RCC 7860 (cell line): ENCODE measurements at regions not wholly inside any gene's neighbourhood (a gene's known extent, or its start where the extent isn't known, plus 50 kb on each side); places are given as distances from the start of the nearest gene placed in this dataset.

ENCODE experiments used
- DNase-seq: peaks from one replicate; pipeline ENCODE4 v3.0.0-alpha.2; 2015; ENCODE audit warnings: low spot score
- FAIRE-seq: peaks from 2 replicates; lab custom pipeline; 2012; peaks lifted over from hg19 to GRCh38; lab: Jason Lieb, UNC

DNA sequence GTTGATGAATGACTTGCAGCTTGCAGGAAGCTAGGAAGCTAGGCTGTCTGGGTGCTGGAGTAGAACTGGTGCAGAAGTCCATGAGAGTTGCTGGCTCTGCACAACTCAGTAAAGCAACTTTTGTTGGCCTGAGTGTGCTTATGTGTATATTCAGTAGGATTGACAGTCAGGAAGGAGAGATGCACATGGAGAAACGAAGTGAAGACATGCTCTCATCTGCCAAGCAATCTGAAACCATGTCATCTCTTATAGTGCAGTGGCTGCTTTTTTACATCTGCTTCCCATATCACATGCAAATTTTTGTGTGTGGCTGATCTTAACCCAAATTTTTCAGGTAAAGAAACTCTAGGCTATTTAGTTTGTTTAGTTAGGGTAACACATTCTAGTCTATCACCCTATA lies 252.4 kb upstream of the HS3ST5 start:
- DNase-seq (no peak), FAIRE-seq (no peak)

DNA sequence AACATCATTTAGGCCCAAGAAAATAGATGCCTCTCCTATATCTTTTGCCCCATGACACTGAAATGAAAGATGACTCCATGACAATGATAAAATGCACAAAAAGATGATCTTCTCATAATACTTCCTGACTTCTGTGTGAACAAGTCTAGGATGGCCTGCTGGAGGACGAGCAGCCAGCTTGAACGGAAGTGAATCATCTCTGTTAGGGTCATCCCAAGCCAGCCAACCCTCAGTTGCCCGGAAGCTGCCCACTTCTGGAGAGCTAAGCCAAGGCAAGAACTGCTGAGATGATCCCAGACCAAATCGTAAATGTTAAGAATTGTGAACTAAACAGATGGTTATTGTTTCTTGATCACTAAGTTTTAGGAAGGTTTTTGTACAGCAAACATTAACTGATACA lies 249.7 kb upstream of the HS3ST5 start:
- no peak for DNase-seq
- FAIRE-seq, result no peak

DNA sequence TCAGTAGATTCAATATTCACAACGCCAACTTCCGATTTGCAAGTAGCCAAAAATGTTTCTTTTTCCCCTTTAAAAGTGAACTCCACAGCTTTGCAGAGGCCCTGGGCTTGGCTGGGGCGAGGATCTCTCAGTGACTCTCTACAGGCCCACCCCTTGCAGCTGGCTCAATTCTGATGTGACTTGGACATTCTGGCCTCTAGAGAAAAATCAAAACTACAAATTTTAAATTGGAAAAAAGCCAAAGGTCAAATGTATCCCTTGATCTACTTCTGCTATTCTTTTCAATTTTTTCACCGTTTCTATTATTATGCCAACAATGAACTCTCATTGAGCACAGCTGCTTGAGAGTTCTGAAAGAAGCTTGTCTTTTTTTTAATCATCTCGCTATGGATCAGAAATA lies 245.9 kb upstream of the HS3ST5 start:
- FAIRE-seq, result no peak

DNA sequence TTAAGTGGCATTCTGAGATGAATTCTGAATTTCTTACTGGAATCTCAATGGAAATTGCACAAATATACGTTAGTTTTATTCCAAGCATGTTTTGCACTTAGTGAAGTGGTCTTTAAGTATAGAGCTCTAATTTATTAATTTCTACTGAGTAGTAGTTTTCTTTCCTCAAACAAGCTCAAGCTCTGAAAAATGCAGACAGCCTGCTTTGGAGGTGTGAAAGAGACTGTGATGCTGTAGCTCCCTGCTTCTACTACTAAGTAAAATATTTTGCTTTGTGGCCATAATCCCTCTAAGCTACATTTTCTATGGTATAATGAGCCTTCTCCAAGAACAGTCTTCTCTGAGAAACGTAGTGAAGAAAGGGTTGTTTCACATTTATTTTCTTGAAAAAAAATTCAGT lies 243.5 kb upstream of the HS3ST5 start:
- DNase-seq (no peak), FAIRE-seq (no peak)

More for the DNA sequence above, 245.9 kb upstream of the HS3ST5 start:
- DNase-seq, result no peak

DNA sequence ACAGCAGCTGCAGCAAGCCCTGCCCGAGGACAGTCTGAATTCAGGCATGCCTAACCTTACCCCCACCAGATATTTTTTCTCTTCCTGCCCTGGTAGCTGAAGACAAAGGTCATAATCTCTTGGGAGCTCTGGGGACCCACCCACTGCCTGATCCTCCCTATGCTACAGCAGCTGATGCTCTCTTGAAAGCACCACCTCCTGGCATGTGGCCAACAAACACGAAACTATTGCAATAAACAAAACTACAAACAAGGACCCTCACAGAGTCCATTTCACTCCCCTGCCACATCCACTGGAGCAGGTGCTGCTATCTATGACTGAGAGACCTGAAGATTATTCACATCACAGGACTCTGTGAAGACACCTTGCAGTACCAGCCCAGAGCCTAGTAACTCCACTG lies 238.5 kb upstream of the HS3ST5 start:
- DNase-seq (no peak), FAIRE-seq (no peak)

DNA sequence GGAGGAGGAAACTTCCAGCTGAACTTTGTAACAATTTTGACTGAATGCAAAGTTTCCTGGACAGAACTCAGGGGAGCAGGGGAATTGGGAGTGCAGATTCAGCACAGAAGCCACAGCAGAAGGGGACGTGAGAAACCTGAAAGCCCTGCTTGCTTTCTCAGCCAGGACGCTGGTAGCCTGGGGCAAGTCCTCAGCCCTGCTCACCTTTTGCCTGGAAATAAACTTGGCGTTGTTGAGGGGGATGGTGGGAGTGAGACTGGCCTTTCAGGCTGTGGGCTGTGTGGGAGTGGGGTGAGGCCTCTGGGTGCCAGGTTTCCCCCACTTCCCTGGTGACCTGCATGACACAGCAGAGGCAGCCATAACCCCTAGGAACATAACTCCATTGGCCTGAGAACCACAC lies 238.1 kb upstream of the HS3ST5 start:
- no peak for FAIRE-seq

DNA sequence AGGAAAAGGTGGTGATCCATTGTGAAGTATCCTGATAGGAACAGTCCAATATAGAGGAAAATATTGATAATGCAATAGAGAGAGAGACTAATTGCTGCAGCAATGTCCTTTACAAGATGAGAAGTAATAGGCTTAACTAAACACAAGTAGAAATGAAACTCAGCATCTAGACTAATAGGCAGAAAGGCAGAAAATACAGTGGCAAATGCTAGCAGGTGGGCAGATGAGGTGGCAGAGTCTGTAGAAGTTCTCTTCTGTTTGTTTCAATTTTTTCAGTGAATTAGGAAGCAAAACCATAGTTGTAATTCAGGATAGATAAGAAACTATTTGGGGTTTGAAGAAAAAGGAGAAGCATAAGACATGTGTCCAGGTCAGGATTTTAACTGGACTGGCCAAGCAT lies 236.7 kb upstream of the HS3ST5 start:
- FAIRE-seq, result no peak
- DNase-seq, result no peak

More for the DNA sequence above, 238.1 kb upstream of the HS3ST5 start:
- DNase-seq, result no peak

DNA sequence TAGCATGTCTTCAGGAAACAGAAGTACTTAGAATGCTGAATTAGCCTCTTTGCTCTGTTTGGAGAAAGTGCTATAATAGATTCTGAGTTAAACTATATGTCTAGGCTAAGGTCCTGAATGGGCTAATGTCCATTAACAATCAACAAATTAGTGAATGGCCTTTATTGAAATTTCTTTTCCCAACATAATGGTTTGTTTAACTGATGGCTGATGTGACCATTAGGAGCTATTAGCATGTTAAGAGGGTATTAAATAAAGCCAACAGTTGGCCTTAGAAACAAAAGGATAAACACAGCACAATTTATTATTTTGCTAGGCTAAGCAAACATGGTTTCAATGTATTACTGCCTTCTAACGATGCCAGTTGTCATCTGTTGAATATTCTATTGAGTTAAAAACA lies 234.3 kb upstream of the HS3ST5 start:
- DNase-seq, result no peak
- FAIRE-seq, result no peak

DNA sequence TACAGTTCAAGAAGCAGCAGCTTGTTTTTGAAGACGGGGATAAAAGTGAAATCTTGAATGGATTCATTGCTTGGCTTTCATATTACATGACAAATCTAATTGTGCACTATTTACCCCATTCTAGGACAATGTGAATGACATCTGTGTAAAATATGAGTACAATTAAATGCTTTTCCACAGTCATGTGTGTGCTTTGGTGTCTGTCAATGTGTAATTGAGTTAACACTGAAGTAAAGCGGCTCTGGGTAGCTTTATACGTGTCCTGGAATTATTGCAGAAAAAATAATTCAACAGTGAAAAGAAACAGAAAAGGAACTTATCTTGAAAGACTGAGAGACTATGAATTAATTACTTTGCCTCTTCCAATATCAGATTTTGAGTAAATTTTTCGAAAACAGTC lies 233.5 kb upstream of the HS3ST5 start:
- no peak for DNase-seq
- no peak for FAIRE-seq

DNA sequence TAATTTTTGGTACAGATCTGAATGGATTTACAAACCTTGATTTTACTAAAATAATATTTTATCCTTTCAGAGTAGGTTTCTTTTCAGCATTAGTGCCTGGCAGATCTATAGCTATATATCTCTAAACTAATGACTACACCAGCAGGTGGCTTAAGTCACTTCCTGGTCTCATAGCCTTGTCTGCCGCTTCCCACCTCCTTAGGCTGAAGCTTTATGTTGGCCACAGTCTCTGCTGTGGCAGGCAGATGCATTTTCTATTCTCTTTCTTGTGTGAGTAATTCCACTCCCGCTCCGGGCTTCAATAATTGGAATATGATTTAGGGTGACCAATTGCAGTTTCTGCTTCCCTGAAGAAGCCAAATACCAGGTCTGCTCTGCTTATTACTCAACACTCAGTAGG lies 226.8 kb upstream of the HS3ST5 start:
- no peak for FAIRE-seq
- no peak for DNase-seq

DNA sequence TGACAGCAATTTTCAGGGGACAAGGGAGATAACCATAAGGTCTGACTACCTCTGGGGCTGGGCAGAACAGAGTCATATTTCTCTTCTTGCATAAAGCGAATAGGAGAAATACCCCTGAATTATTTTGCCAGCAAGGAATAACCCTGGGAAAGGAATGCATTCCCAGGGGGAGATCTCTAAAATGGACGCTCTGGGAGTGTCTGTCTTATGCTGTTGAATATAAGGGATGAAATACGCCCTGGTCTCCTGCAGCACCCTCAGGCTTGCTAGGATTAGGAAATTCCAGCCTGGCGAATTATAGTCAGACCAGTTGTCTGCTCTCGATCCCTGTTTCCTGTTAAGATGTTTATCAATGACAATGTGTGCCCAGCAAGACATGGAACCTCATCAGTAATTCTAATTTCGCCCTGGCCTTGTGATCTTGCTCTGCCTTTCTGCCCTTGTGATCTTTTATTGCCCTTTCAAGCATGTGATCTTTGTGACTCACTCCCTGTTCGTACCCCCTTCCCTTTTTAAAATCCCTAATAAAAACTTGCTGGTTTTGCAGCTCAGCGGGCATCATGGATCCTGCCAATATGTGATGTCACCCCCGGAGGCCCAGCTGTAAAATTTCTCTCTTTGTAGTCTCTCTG lies 221.6 kb upstream of the HS3ST5 start:
- DNase-seq (no peak), FAIRE-seq (no peak)

DNA sequence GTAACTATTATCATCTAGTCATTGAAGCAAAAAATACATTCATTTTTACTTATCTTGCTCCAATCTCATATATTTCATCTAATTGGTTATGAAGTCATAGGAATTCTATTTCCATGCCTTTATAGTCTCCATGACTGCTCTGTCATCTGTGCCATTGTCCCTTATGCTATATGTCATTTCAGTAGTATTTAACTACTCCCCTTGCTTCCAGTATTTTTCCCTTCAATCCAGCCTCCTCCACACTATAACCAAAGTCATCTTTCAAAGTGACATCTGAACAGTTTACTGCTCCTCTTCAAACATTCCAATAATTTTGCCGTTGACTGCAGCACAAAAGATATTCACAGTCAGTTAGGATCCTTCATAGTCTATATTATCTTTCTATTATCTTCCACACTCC lies 216.6 kb upstream of the HS3ST5 start:
- no peak for DNase-seq
- no peak for FAIRE-seq

DNA sequence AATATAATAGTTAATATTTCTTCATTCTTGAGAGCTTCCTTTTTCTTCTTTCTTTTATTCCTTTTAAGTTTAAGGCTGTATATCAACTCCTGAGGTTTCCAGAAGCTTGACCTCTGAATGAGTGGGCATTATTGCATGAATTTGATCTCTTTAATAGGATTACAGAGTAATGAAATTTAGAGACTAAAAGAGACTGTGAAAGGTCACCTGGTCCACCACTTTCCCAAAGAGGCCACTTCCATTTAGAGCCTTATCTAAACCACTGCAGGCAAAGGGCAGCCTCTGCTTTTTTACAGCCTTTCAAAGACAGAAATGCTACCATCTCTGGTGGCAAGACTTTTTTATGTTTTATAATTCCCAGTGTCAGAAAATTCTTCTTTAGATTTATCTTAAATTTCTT lies 215.3 kb upstream of the HS3ST5 start:
- no peak for FAIRE-seq
- DNase-seq, result no peak

DNA sequence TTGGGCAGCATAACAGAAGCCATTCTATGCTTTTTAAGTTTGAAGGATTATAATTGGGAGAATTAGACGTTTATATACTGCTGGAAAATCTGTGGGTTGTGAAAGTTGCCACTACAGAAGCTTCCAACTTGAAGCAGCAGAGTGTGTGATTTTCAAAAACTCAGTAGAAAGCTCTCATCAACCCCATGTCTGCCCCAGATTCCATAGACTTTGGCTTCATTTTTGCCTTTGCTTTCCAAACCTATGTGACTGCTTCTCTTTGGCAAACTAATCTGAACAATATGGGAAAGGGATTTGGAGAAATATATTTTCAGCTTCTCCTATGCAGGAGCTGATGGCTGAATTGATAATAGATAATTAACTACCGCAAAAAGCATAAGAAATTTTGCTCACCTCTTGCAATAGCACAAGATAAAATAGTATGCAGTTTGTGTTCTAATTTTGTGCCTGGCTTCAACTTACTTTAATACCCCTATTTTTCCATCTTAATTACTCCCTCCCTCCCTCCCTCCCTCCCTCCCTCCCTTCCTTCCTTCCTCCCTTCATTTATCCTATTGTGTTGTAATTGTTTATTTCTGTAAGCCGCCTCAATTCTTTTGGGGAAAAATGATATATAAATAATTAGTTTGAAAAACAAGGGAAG lies 214.1 kb upstream of the HS3ST5 start:
- DNase-seq, result no peak
- FAIRE-seq, result no peak

DNA sequence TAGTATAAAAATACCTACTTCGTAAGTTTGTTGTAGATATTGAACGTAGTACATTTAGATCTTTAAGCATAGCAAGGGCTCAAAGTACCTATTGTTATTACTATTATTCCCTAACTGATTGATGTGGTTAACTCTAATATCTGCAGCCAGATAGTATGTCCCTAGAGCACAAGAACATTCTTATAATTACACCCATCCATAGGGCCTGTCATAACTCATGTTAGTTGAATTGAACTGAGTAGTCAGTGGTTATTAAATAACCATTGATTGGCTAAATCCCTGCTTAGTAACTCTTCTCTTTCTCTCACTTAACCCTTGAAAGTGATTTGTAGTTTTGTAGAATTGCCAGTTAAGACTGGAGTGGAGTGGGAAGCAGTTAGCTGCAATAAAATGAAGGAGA lies 207.5 kb upstream of the HS3ST5 start:
- FAIRE-seq, result no peak
- no peak for DNase-seq

DNA sequence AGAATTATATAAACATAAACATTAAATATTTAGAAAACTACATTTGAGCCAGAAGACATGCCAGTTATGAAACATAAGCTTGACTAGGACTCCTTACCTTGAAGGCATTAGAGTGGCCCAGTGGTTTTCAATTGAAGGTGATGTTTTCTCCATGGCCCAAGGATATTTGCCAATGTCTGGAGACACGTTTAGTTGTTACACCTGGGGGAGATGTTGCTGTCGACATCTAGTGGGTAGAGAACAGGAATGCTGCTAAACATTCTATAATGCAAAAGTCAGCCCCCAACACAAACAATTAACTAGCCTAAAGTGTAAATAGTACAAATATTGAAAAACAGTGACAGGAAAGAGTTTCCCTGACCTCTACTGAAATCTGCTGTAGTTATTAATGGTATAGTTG lies 200.9 kb upstream of the HS3ST5 start:
- DNase-seq (no peak), FAIRE-seq (no peak)

DNA sequence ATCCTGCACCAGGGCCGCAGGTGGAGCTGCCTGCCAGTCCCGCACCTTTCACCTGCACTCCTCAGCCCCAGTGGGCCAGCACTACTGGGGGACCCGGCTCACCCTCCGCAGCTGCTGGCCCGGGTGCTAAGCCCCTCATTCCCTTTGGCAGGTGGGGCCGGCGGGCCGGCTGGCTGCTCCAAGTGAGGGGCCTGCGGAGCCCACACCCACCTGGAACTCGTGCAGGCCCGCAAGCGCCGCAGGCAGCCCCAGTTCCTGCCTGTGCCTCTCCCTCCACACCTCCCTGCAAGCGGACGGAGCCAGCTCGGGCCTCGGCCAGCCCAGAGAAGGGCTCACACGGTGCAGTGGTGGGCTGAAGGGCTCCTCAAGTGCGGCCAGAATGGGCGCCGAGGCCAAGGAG lies 199.0 kb upstream of the HS3ST5 start:
- DNase-seq (no peak), FAIRE-seq (no peak)

DNA sequence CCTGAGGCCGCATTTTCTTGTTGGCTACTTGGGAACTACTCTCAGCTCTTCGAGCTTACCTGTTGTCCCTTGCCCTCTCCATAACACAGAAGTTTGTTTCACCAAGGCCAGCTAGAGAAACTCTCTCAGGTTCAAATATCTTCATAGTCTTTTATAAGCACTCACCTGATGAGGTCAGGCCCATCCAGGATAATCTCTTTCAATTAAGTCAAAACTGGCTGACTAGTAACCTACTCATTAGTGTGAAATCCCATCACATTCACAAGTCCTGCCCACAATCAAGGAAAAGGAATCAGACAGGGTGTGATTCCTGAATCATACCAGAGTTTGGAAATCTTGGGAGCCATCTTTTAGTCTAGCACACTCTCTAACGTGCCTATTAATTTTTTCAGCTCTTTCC lies 195.2 kb upstream of the HS3ST5 start:
- no peak for FAIRE-seq
- no peak for DNase-seq

DNA sequence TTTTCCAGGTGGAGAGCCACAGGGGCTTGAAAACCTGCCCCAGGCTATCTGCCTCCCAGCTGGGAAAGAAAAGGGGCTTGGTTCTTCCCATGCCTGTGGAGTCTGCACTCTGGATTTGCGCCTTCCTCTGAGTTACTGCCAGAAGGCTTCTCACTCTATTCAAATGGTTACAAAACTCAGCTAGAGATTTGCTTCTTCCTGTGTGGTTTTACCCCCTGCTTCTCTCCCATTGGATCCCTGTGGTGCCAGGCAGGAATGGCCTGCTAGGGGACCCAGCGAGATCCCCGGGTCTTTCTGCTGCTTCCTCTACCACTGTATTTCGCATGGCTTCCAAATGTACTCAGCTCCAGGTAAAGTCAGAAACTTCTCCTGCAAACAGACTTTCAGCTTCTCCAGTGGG lies 192.0 kb upstream of the HS3ST5 start:
- no peak for FAIRE-seq
- DNase-seq, result no peak

DNA sequence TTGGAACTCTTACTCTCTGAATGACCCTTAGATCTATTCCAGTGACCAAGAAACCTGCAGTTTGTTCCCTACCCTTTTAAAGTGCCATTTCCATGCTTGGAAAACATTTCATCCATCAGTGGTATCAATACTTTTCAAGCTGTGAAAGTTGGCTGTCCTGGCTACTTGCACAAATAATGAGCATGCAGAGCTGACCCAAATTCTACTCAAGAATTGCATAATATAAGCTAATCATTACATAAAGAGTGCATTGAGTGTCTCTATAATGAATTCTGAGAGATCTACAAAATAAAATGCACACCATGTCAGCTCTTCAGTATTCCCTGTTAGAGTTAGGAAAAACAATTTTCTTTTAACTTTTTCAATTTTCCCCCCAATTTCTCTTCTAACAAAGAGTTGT lies 181.3 kb upstream of the HS3ST5 start:
- FAIRE-seq (no peak), DNase-seq (no peak)

DNA sequence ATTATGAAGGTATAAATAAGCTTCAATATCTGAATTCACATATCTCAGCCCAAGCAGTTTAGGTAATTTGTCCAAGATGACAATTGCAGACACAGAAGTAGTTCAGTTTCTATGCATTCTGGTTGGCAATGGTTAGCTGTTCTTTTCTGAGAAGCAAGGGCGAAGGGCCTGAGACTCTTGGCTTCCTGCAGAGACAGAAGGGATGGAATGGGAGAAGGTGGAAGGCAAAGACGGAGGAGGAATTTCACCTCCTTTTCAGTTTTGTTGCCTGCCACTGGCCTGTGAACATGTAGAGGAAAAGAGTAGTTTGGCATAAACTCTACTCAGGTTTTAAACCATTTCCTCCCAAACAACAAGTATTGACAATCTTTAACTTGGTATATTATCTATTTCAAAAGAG lies 180.7 kb upstream of the HS3ST5 start:
- FAIRE-seq (no peak), DNase-seq (no peak)

DNA sequence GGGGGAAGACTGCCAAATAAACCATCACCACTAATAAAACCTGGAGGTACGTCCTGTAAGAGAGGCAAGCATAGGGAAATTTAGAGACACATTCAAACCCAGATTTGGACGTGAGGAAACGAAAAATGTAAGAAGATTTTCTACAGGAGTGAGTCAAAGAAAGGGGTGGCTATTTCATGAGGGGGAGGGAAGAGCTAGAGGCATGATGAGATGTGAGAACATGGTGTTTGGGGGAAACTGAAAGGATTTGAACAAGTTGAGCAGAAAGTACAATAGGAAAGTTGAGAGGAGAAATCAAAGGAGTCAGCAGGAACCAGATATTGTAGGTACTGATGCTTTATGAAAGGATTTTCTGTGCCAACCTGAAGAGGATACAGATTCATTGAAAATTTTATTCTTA lies 179.1 kb upstream of the HS3ST5 start:
- FAIRE-seq, result no peak

DNA sequence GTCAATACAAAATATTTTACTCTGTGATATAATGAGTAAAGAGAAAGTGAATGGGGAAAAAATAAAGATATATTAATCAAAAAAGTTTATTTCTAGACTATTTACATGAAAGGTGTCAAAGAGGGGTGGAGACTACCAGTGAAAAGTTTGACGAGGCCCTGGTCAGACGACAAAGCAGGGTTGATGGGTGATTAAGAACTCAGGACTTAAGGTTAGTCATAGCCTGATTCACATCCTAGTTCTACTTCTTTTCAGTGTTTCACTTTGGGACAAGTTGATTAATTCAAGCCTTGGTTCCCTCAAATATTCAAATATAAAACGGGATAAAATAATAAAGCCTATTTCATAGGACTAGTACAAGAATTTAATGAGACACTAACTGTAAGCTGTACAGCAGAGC lies 178.2 kb upstream of the HS3ST5 start:
- no peak for DNase-seq
- FAIRE-seq, result no peak

More for the DNA sequence above, 179.1 kb upstream of the HS3ST5 start:
- DNase-seq, result no peak
